ENCODE measurements at regions not wholly inside any gene's neighbourhood (a gene's known extent, or its start where the extent isn't known, plus 50 kb on each side); places are given as distances from the start of the nearest gene placed in this dataset.

DNA sequence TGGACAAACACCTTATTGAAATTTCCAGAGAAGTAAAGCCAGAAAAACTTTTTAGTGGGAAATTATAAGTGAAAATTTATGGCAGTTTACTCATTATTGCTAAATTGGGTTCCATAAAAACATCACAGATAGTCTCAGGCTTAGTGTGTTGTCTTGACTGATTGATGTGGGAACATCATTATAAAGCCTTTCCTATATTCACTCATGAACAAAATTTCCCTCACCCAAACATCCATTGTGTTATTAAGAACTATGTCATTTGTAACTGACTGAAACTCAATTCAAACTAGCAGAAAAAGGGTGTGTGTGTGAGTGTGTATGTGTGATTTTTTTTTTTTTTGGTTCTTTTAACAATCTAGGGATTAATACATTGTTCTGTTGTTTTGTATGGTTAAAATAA is 143.7 kb upstream of the SEMA6A start:
- TF ChIP-seq, protein P1, sequence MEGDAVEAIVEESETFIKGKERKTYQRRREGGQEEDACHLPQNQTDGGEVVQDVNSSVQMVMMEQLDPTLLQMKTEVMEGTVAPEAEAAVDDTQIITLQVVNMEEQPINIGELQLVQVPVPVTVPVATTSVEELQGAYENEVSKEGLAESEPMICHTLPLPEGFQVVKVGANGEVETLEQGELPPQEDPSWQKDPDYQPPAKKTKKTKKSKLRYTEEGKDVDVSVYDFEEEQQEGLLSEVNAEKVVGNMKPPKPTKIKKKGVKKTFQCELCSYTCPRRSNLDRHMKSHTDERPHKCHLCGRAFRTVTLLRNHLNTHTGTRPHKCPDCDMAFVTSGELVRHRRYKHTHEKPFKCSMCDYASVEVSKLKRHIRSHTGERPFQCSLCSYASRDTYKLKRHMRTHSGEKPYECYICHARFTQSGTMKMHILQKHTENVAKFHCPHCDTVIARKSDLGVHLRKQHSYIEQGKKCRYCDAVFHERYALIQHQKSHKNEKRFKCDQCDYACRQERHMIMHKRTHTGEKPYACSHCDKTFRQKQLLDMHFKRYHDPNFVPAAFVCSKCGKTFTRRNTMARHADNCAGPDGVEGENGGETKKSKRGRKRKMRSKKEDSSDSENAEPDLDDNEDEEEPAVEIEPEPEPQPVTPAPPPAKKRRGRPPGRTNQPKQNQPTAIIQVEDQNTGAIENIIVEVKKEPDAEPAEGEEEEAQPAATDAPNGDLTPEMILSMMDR (conservative IDR thresholded peaks at IDR 0.05 in 1 of 2, IDR thresholded peaks at IDR 0.05 in 1 of 2; ENCODE audit: extremely low read depth in 1 of 2, insufficient read depth in 1 of 2, low read depth in 1 of 2, low read length in 2 of 2) = no peak
- TF ChIP-seq EZH2 (IDR thresholded peaks at IDR 0.05; ENCODE audit: borderline replicate concordance, low read length) = no peak

Measured in mammary epithelial cell (primary cell).